ENCODE measurements at regions not wholly inside any gene's neighbourhood (a gene's known extent, or its start where the extent isn't known, plus 50 kb on each side); places are given as distances from the start of the nearest gene placed in this dataset.

- TF ChIP-seq GATA3 (IDR thresholded peaks at IDR 0.05; ENCODE audit: low read depth, low read length) (no peak), GATA2 (IDR thresholded peaks at IDR 0.05; ENCODE audit: low read depth, low read length) (no peak)
Observed at GRCh38 chr7:79732535-79732934, 279.1 kb upstream of the MAGI2 start.

Data from SH-SY5Y (cell line).